ENCODE measurements at regions not wholly inside any gene's neighbourhood (a gene's known extent, or its start where the extent isn't known, plus 50 kb on each side); places are given as distances from the start of the nearest gene placed in this dataset.

GRCh38 chr1:5713101-5714010 lies 278.9 kb downstream of the NPHP4 start:
- no peak for DNase-seq (ENCODE audit: low read depth)

DNA sequence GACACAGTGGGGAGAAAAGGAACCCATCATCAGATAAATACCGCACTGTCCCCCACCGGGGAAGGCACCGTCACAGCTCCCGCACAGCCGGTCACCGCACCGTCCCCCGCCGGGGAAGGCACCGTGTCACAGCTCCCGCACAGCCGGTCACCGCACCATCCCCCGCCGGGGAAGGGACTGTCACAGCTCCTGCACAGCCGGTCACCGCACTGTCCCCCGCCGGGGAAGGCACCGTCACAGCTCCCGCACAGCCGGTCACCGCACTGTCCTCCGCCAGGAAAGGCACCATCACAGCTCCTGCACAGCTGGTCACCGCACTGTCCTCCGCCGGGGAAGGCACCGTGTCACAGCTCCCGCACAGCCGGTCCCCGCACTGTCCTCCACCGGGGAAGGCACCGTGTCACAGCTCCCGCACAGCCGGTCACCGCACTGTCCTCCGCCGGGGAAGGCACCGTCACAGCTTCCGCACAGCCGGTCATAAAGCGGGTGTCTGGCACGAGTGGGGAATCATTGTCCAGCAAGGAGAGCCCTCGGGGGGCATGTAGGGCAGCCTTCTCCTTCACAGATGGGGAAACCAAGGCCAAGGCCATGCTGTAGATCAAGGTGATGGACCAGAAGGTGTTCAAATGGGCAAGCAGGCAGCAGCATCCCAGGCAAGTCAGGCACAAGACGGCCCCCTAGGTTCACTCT lies 280.1 kb downstream of the NPHP4 start:
- no peak for DNase-seq (ENCODE audit: low read depth)

DNA sequence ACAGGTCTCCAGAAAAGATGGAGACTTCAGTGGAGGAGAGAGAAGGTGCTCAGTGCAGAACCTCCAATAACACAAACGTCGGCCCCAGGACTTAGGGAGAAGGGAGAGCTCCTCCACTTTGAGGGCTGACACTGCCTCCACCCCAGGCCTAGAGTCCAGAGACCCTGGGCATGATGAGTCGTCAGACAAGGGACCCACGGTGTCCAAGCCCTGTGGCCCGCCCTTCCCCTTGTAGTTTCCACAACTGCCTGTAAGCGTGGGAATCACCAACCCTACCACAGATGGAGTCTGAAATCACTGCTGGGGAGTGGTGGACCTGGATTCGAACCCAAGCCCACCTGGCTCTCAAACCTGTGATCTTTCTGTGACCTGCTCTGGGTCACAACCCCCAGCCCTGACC lies 281.1 kb downstream of the NPHP4 start:
- no peak for DNase-seq (ENCODE audit: low read depth)

- no peak for DNase-seq (ENCODE audit: low read depth)
Observed at GRCh38 chr1:5709976-5710375, 282.2 kb downstream of the NPHP4 start.

DNA sequence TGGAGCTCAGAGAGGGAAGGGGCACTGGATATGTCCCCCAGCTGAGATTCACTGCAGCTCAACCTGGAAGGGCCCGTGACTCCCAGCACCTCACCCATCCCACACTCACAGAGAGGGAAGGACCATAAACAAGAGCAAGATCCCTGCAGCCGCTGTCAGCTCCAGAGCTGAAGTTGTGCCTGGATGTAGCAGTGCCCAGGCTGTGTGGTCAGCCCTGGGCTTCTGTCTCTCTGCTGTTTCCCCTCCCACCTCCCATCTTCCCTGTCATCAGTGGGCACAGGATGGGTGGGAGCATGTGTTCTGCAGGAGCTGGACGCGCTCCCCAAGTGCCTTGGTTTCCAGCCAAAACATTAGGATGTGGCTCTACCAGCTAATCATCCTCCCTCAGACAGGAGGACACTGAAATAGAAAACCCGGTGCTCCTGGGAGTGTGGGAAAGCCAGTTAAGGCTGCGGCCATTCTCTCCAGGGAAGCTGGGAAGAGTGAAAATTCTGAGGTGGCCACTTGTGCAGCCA lies 282.7 kb downstream of the NPHP4 start:
- DNase-seq (ENCODE audit: low read depth) = no peak

GRCh38 chr1:5708346-5709245 lies 283.6 kb downstream of the NPHP4 start:
- no peak for DNase-seq (ENCODE audit: low read depth)

DNA sequence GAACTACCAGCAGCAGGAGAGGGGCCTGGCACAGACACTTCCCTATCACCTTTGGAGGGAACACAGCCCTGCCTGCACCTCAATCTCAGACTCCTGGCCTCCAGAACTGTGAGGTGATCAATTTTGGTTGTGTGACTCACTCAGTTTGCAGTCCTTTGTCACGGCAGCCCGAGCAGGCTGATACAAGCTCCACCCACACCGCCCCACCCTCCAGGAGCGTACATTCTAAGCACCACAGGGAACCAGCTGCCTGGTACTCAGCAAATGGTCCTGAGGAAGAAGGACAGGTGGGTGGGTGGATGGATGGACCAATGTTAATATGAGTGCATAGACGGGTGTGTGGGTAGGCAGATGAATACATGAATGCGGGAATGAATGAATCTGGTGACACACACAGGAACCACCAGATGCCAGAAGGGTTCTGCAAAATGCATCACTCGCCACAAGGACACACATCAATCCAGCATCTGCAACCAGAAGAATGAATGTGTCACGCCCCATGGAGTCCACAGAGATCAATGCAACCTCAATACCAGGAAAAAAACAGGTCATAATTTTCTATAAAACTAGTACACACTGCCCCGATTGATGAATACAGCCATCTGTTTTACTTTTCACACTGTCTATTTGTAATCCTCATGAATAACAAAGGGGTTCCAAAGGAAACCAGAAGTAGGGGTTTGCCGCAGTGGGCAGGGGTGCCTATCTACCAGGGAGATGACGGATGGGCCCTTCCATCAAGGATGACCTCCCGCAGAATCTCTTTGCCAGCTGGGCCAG lies 284.5 kb downstream of the NPHP4 start:
- no peak for DNase-seq (ENCODE audit: low read depth)

DNA sequence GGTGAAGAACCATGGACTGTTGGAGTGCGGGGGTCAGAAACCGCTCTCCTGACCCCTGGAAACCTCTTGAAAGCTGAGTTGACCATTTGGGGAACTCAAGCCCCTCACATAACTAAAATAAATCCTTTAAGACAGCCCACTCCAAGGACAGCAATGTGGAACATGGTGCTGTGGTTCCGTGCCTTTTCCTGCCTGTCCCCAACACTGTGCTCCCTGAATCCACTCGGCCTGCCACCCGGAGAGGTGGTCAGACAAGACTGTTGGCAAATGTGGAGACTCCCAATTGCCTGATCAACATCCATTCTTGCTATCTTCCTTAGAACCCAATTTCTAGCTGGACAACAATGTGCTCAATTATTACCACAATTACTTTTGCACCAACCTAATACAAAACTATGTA lies 286.0 kb downstream of the NPHP4 start:
- no peak for DNase-seq (ENCODE audit: low read depth)

- DNase-seq (ENCODE audit: low read depth) = no peak
Observed at GRCh38 chr1:5705751-5706150, 286.5 kb downstream of the NPHP4 start.

GRCh38 chr1:5704561-5705514 lies 287.4 kb downstream of the NPHP4 start:
- no peak for DNase-seq (ENCODE audit: low read depth)

DNA sequence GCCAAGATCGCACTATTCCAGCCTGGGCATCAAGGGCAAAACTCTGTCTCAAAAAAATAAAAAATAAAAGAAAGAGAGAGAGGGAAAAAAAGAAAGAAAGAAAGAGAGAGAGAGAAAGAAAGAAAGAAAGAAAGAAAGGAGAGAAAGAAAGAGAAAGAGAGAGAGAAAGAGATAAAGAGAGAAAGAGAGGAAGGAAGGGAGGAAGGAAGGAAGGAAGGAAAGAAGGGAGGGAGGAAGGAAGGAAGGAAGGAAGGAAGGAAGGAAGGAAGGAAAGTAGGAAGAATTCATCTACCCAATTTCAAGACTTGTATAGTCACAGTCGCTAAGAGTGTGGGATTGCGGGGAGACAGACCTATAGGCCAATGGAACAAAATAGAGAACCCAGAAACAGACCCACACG lies 290.6 kb downstream of the NPHP4 start:
- DNase-seq (ENCODE audit: low read depth) = no peak

DNA sequence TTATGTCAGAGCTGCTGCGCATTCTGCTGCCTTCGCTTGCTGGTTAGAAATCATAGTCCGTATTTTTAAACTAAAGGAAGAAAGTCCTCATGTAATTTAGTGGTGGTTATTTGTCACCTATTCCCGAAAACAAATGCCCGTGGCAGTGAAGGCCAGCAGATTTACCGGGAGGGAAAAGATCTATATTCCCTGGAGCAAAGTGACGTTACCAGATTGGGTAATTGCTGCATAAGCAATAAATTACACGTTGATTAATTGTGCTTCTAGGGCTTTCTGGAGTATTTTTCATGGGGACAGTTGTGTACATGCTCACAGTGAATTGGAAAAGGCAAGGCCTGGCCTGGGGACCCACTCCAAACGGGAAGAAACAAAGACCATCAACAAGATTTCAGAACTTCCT lies 298.7 kb downstream of the NPHP4 start:
- DNase-seq (ENCODE audit: low read depth) = no peak

GRCh38 chr1:5692664-5693063 lies 299.6 kb downstream of the NPHP4 start:
- no peak for DNase-seq (ENCODE audit: low read depth)

GRCh38 chr1:5691795-5692509 lies 300.3 kb downstream of the NPHP4 start:
- no peak for DNase-seq (ENCODE audit: low read depth)

DNA sequence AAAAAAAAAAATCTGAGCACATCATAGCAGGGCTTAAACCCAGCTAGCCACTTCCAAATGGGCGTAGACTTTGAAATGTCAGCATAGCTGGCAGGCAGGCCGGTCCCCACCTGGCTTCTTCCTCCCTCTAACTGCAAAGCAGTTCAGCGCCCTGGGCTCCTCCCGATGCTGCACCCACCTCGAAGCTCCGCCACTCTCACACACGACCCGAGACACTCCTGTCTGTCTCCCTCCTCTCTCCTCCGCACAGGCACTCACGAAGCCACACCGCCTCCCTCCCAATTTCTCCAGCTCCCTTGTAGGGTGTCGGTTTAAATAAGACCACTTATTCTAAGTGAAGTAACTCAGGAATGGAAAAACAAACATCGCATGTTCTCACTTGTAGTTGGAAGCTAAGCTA lies 301.3 kb downstream of the NPHP4 start:
- no peak for DNase-seq (ENCODE audit: low read depth)

- no peak for DNase-seq (ENCODE audit: low read depth)
Observed at GRCh38 chr1:5690291-5690690, 301.9 kb downstream of the NPHP4 start.

- DNase-seq (ENCODE audit: low read depth) = no peak
Observed at GRCh38 chr1:5688081-5689077, 303.8 kb downstream of the NPHP4 start.

Measured in renal cortical epithelial cell (primary cell).